ENCODE measurements at regions not wholly inside any gene's neighbourhood (a gene's known extent, or its start where the extent isn't known, plus 50 kb on each side); places are given as distances from the start of the nearest gene placed in this dataset.
A peak's percentile ranks its signal among the peaks of the same experiment; 100 is the strongest.

- Histone ChIP-seq H3K9me3 (replicated peaks) (no peaks in the 10 kb centered on the region), H3K4me3 (no peak overlapping the region), H3K27ac (replicated peaks) (no peak overlapping the region), H3K4me1 (no peaks in the 10 kb centered on the region), H3K27me3 (ENCODE audit: low read depth) (no peaks in the 10 kb centered on the region), H3K36me3 (no peaks in the 10 kb centered on the region)
- TF ChIP-seq CTCF (IDR thresholded peaks at IDR 0.05; ENCODE audit: borderline replicate concordance): no peak
- intact Hi-C loops (cut with micrococcal nuclease): no loop called here
- no peak for DNase-seq
Observed at GRCh38 chr18:29879763-29880162, 1162.8 kb downstream of the DSC3 start.

GRCh38 chr18:29874519-29875098 is 1167.9 kb downstream of the DSC3 start:
- no peaks in the 10 kb centered on the region for H3K4me1 ChIP-seq
- H3K27ac ChIP-seq (replicated peaks): no peak overlapping the region
- no peak overlapping the region for H3K4me3 ChIP-seq
- no peaks in the 10 kb centered on the region for H3K9me3 ChIP-seq (replicated peaks)
- no peaks in the 10 kb centered on the region for H3K27me3 ChIP-seq (ENCODE audit: low read depth)
- H3K36me3 ChIP-seq: no peaks in the 10 kb centered on the region
- no peak for DNase-seq
- intact Hi-C loops (cut with micrococcal nuclease): no loop called here
- peak; percentile 38 for TF ChIP-seq CTCF (IDR thresholded peaks at IDR 0.05; ENCODE audit: borderline replicate concordance)

- no peak overlapping the region for H3K4me3 ChIP-seq
- intact Hi-C loops (cut with micrococcal nuclease): no loop called here
- no peak for DNase-seq
Observed at GRCh38 chr18:29873211-29873610, 1169.3 kb downstream of the DSC3 start.

GRCh38 chr18:29871246-29871645 is 1171.3 kb downstream of the DSC3 start:
- H3K4me1 ChIP-seq: no peaks in the 10 kb centered on the region
- H3K9me3 ChIP-seq (replicated peaks): no peaks in the 10 kb centered on the region
- intact Hi-C loops (cut with micrococcal nuclease): no loop called here
- H3K36me3 ChIP-seq: no peaks in the 10 kb centered on the region
- no peak for TF ChIP-seq CTCF (IDR thresholded peaks at IDR 0.05; ENCODE audit: borderline replicate concordance)
- H3K27ac ChIP-seq (replicated peaks): no peak overlapping the region
- H3K4me3 ChIP-seq: no peak overlapping the region
- no peaks in the 10 kb centered on the region for H3K27me3 ChIP-seq (ENCODE audit: low read depth)
- no peak for DNase-seq

More at GRCh38 chr18:29873211-29873610, 1169.3 kb downstream of the DSC3 start:
- Histone ChIP-seq H3K27ac (replicated peaks) (no peak overlapping the region), H3K27me3 (ENCODE audit: low read depth) (no peaks in the 10 kb centered on the region), H3K4me1 (no peaks in the 10 kb centered on the region), H3K36me3 (no peaks in the 10 kb centered on the region), H3K9me3 (replicated peaks) (no peaks in the 10 kb centered on the region)
- no peak for TF ChIP-seq CTCF (IDR thresholded peaks at IDR 0.05; ENCODE audit: borderline replicate concordance)

GRCh38 chr18:29862824-29863223 is 1179.7 kb downstream of the DSC3 start:
- Histone ChIP-seq H3K4me3 (no peak overlapping the region), H3K9me3 (replicated peaks) (no peaks in the 10 kb centered on the region), H3K36me3 (no peaks in the 10 kb centered on the region), H3K27me3 (ENCODE audit: low read depth) (no peaks in the 10 kb centered on the region), H3K27ac (replicated peaks) (no peak overlapping the region), H3K4me1 (no peaks in the 10 kb centered on the region)
- TF ChIP-seq CTCF (IDR thresholded peaks at IDR 0.05; ENCODE audit: borderline replicate concordance): no peak
- DNase-seq: no peak
- intact Hi-C loops (cut with micrococcal nuclease): no loop called here
